GM12891 (cell line): ENCODE measurements at regions not wholly inside any gene's neighbourhood (a gene's known extent, or its start where the extent isn't known, plus 50 kb on each side); places are given as distances from the start of the nearest gene placed in this dataset.

Source experiments
- POLR2A ChIP-seq: IDR thresholded peaks from 2 replicates; pipeline ENCODE4 v1.6.1; 2011; ENCODE audit warnings: low read depth, low read length, control low read depth
- POLR2AphosphoS5 ChIP-seq: IDR thresholded peaks from 2 replicates; pipeline ENCODE4 v1.6.1; 2011; ENCODE audit warnings: low read depth, low read length, control low read depth
- SPI1 ChIP-seq: IDR thresholded peaks from 2 replicates; pipeline ENCODE4 v1.6.1; 2011; ENCODE audit warnings: low read depth, low read length, control low read depth

DNA sequence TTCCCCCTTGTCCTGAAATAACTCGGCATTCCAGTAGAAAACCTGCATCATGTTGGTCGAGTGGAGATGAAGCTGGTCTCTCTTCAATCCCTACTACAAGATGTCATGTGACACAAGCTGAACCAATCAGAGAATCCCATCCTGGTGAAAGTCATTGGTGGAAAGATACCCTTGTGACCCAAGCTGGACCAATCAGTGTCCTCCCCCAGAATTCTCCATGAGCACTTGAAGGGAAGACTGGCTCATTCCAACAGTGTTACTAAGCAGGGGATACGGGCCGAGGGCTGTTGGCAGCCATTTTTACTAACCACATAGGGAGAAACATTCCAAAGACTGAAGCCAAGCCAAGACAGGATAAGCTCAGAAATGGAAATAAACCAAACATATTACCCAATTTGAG lies 298.3 kb downstream of the ICOS start:
- TF ChIP-seq POLR2A (no peak), SPI1 (no peak), POLR2AphosphoS5 (no peak)
